Stimulated activated memory B cell treated with anti-CD40 and anti-IgM and Interleukin-4, amounts not matched to agents 10 μg/mL and 1 μg/mL and 100 μg/mL, for 72 hours (primary cell): ENCODE measurements at regions not wholly inside any gene's neighbourhood (a gene's known extent, or its start where the extent isn't known, plus 50 kb on each side); places are given as distances from the start of the nearest gene placed in this dataset.

Experiments
- ATAC-seq: fragments of 150-1000 bp; cut with Tn5 transposase; 2 replicates; pipeline ENCODE4 v1.10.0; 2021
- H3K27ac Mint-ChIP-seq: one replicate; pipeline ENCODE4 v1.8.0; 2022; ENCODE audit warnings: mild to moderate bottlenecking, mixed read lengths
- H3K27me3 Mint-ChIP-seq: one replicate; pipeline ENCODE4 v1.8.0; 2022; ENCODE audit warnings: mixed read lengths
- H3K36me3 Mint-ChIP-seq: one replicate; pipeline ENCODE4 v1.8.0; 2022; ENCODE audit warnings: mixed read lengths
- H3K4me1 Mint-ChIP-seq: one replicate; pipeline ENCODE4 v1.8.0; 2022; ENCODE audit warnings: mixed read lengths
- H3K4me3 Mint-ChIP-seq: one replicate; pipeline ENCODE4 v1.8.0; 2022; ENCODE audit warnings: mild to moderate bottlenecking, moderate library complexity, mixed read lengths
- H3K9me3 Mint-ChIP-seq: one replicate; pipeline ENCODE4 v1.8.0; 2022; ENCODE audit warnings: mixed read lengths

- Mint-ChIP-seq H3K27me3 (no peaks in the 10 kb centered on the region), H3K9me3 (peaks cover 6% of the 10 kb centered on the region), H3K36me3 (no peaks in the 10 kb centered on the region), H3K27ac (no peak overlapping the region), H3K4me3 (no peak overlapping the region), H3K4me1 (no peaks in the 10 kb centered on the region)
- ATAC-seq = no peak
These were observed 400.0 kb downstream of the ZIC1 start for GRCh38 chr3:147809206-147809605.

DNA sequence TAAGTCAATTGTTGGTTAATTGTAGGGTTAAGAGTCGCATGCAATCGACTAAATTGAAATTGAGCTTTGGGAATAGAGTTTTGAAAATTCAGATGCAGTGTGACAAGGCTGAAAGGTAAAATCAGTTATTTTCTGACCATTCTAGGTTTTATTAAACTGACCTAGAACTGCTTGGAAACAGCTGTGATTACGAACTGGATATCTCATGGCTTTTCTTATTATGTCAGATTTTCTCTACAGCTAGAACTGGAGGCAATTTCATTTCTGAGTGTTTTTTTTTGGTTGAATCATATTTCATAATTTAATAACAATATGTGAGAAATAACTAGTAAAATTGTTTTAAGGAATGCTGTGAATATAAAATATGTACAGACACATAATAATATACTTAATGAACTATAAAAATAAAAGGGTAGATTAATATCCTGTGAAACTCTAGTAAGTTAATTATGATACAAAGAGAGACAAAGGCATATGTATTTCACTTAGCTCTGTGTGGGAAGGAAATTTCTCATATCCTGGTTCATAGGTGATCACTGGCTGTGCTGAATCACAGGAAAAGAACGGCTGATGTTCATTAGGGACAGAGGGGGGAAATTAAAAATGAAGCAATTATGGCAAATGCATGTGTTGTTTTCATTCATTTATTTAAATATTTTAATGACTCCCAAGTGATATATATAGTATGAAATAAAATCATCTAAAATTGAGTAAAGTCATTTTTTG is 403.2 kb downstream of the ZIC1 start:
- Mint-ChIP-seq H3K36me3 (no peaks in the 10 kb centered on the region), H3K27me3 (no peaks in the 10 kb centered on the region), H3K27ac (no peak overlapping the region), H3K9me3 (peaks cover 8% of the 10 kb centered on the region), H3K4me1 (no peaks in the 10 kb centered on the region), H3K4me3 (no peak overlapping the region)
- no peak for ATAC-seq

- Mint-ChIP-seq H3K27ac (no peak overlapping the region), H3K4me3 (no peak overlapping the region), H3K4me1 (no peaks in the 10 kb centered on the region), H3K36me3 (no peaks in the 10 kb centered on the region), H3K27me3 (no peaks in the 10 kb centered on the region), H3K9me3 (peaks cover 8% of the 10 kb centered on the region)
- no peak for ATAC-seq
These were observed 404.1 kb downstream of the ZIC1 start for GRCh38 chr3:147813256-147813655.

GRCh38 chr3:147816752-147817151 is 407.6 kb downstream of the ZIC1 start:
- ATAC-seq = no peak
- Mint-ChIP-seq H3K9me3 (peaks cover 2% of the 10 kb centered on the region), H3K4me3 (no peak overlapping the region), H3K27ac (no peak overlapping the region), H3K4me1 (no peaks in the 10 kb centered on the region), H3K36me3 (no peaks in the 10 kb centered on the region), H3K27me3 (no peaks in the 10 kb centered on the region)

- no peaks in the 10 kb centered on the region for H3K4me1 Mint-ChIP-seq
- no peaks in the 10 kb centered on the region for H3K27me3 Mint-ChIP-seq
- H3K4me3 Mint-ChIP-seq = no peak overlapping the region
- peaks cover 3% of the 10 kb centered on the region for H3K9me3 Mint-ChIP-seq
- H3K27ac Mint-ChIP-seq = no peak overlapping the region
- ATAC-seq = no peak
- no peaks in the 10 kb centered on the region for H3K36me3 Mint-ChIP-seq
These were observed 423.4 kb downstream of the ZIC1 start for GRCh38 chr3:147832611-147833010.

DNA sequence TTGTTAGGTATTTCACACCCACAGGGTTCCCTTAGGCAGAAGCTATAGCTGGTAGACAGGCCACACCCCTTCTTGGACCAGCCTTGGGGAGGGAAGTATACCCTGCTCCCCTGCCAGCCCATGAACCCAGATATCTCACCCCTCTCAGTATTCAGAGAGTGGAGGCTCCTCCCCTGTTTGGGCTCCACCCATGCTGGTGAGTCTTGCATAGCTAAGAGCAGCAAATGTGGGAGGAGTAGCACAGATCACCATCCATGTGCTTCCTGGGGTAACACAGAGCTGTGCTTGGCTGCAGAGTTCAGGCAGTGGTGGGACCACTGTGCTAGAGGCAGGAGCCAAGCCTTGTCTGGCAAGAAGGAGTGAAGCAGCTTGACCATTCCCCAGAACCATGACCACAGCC is 427.2 kb downstream of the ZIC1 start:
- H3K4me3 Mint-ChIP-seq = no peak overlapping the region
- no peaks in the 10 kb centered on the region for H3K4me1 Mint-ChIP-seq
- peaks cover 5% of the 10 kb centered on the region for H3K9me3 Mint-ChIP-seq
- no peaks in the 10 kb centered on the region for H3K27me3 Mint-ChIP-seq
- H3K27ac Mint-ChIP-seq = no peak overlapping the region
- peak; percentile 34 for ATAC-seq
- no peaks in the 10 kb centered on the region for H3K36me3 Mint-ChIP-seq

DNA sequence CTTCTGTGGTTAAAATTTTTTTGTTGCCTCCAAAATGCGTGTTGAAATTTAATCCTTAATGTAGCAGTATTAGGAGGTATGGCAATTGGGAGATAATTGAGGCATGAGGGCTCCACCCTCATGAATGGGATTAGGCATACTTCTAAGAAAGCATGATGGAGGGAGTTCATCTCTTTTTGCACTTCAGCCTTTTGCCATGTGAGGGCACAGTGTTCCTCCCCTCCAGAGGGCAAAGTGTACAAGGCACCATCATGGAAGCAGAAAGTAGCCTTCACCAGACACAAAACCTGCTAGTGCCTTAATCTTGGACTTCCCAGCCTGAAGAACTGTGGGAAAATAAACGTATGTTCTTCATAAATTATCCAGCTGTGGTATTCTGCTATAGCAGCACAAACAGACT is 429.5 kb downstream of the ZIC1 start:
- no peaks in the 10 kb centered on the region for H3K27me3 Mint-ChIP-seq
- no peaks in the 10 kb centered on the region for H3K36me3 Mint-ChIP-seq
- H3K4me1 Mint-ChIP-seq = no peaks in the 10 kb centered on the region
- no peak overlapping the region for H3K4me3 Mint-ChIP-seq
- peaks cover 2% of the 10 kb centered on the region for H3K9me3 Mint-ChIP-seq
- H3K27ac Mint-ChIP-seq = no peak overlapping the region
- ATAC-seq = no peak

DNA sequence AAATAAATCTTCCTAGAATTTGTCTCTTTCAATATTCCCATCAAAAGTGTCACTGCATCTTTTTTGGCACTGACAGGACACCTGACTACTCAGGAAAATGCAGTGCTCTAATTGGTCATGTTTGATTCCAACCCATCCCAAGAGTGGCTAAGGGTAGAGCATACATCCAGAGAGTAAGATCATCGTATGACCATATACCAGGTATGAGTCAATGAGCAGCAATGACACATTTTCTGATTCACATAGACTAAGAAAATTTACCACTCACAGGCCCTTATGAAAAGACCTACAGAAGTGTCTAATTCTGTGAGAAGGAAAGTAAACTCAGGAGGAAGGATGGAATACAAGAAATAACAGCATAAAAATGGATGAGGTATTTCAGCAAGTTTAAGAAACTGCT is 434.2 kb downstream of the ZIC1 start:
- no peak overlapping the region for H3K4me3 Mint-ChIP-seq
- H3K27me3 Mint-ChIP-seq = no peaks in the 10 kb centered on the region
- H3K27ac Mint-ChIP-seq = no peak overlapping the region
- no peak for ATAC-seq
- no peaks in the 10 kb centered on the region for H3K4me1 Mint-ChIP-seq
- H3K9me3 Mint-ChIP-seq = peaks cover 2% of the 10 kb centered on the region
- H3K36me3 Mint-ChIP-seq = no peaks in the 10 kb centered on the region

DNA sequence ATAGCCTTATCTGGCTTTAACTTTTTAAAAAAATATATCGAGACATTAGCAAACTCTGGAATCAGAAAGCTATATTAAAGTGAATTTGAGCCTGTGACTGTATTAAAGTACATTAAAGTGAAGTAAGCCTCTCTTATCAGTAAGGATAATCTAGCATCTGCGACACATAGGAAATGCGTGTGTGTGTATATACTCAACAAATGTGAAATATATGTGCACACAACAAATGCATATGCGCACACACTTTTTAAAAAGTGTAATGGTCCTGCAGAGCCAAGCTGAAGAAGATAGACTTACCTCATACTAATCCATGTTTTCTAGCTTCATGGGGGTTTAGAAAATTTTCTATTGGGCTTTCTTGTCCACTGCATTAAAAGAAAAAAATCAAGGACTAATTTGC is 437.1 kb downstream of the ZIC1 start:
- Mint-ChIP-seq H3K36me3 (no peaks in the 10 kb centered on the region), H3K27me3 (no peaks in the 10 kb centered on the region), H3K4me3 (no peak overlapping the region), H3K27ac (no peak overlapping the region), H3K4me1 (no peaks in the 10 kb centered on the region), H3K9me3 (no peaks in the 10 kb centered on the region)
- ATAC-seq = no peak

GRCh38 chr3:147846854-147847478 is 437.8 kb downstream of the ZIC1 start:
- ATAC-seq = no peak
- Mint-ChIP-seq H3K36me3 (no peaks in the 10 kb centered on the region), H3K27ac (no peak overlapping the region), H3K27me3 (no peaks in the 10 kb centered on the region), H3K9me3 (no peaks in the 10 kb centered on the region), H3K4me1 (no peaks in the 10 kb centered on the region), H3K4me3 (no peak overlapping the region)

DNA sequence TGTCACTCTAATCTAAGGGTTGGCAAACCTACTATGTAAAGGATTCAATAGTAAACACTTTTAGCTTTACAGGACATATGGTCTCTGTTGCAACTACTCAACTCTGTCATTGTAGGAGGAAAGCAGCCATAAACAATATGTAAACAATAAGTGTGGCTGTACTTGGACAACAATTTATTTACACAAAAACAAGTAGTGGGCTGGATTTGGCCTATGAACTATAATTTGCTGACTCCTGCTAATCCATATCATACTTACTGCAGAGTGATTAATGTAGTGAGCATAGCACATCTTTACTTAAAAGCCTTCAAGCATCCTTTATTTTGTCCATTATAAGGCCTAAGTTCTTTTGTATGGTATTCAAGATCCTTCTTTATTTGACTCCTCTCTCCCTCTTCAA is 441.9 kb downstream of the ZIC1 start:
- ATAC-seq = no peak
- Mint-ChIP-seq H3K4me3 (no peak overlapping the region), H3K4me1 (no peaks in the 10 kb centered on the region), H3K27me3 (no peaks in the 10 kb centered on the region), H3K9me3 (no peaks in the 10 kb centered on the region), H3K27ac (no peak overlapping the region), H3K36me3 (no peaks in the 10 kb centered on the region)

- H3K4me3 Mint-ChIP-seq = no peak overlapping the region
- H3K4me1 Mint-ChIP-seq = no peaks in the 10 kb centered on the region
- no peaks in the 10 kb centered on the region for H3K27me3 Mint-ChIP-seq
- no peak overlapping the region for H3K27ac Mint-ChIP-seq
- H3K9me3 Mint-ChIP-seq = peaks cover 2% of the 10 kb centered on the region
- H3K36me3 Mint-ChIP-seq = no peaks in the 10 kb centered on the region
- no peak for ATAC-seq
These were observed 445.4 kb downstream of the ZIC1 start for GRCh38 chr3:147854542-147854941.

GRCh38 chr3:147864754-147865354 is 455.7 kb downstream of the ZIC1 start:
- H3K27me3 Mint-ChIP-seq = no peaks in the 10 kb centered on the region
- H3K36me3 Mint-ChIP-seq = no peaks in the 10 kb centered on the region
- H3K27ac Mint-ChIP-seq = no peak overlapping the region
- no peak overlapping the region for H3K4me3 Mint-ChIP-seq
- ATAC-seq = no peak
- peaks cover 10% of the 10 kb centered on the region for H3K9me3 Mint-ChIP-seq
- H3K4me1 Mint-ChIP-seq = no peaks in the 10 kb centered on the region

- Mint-ChIP-seq H3K9me3 (peaks cover 10% of the 10 kb centered on the region), H3K27me3 (no peaks in the 10 kb centered on the region), H3K27ac (no peak overlapping the region), H3K4me1 (no peaks in the 10 kb centered on the region), H3K4me3 (no peak overlapping the region), H3K36me3 (no peaks in the 10 kb centered on the region)
- ATAC-seq = no peak
These were observed 457.4 kb downstream of the ZIC1 start for GRCh38 chr3:147866561-147866960.

DNA sequence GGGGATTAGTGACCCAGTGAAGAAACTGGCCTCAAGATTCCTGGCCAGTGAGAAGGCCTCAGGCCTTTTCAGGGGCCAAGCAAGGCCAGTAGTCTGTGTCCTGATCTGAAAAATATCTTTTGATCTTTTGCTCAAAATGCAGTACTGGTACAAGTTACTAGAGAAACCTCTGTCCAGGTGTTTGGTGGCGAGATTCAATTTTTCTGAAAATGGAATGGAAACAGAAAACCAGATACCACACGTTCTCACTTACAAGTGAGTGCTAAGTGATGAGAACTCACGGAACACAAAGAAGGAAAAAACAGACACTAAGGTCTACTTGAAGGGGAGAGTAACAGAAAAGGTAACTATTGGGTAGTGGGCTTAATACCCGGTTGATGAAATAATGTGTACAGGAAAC is 463.4 kb downstream of the ZIC1 start:
- no peaks in the 10 kb centered on the region for H3K27me3 Mint-ChIP-seq
- no peak for ATAC-seq
- no peak overlapping the region for H3K27ac Mint-ChIP-seq
- no peaks in the 10 kb centered on the region for H3K9me3 Mint-ChIP-seq
- H3K4me1 Mint-ChIP-seq = no peaks in the 10 kb centered on the region
- no peak overlapping the region for H3K4me3 Mint-ChIP-seq
- H3K36me3 Mint-ChIP-seq = no peaks in the 10 kb centered on the region

DNA sequence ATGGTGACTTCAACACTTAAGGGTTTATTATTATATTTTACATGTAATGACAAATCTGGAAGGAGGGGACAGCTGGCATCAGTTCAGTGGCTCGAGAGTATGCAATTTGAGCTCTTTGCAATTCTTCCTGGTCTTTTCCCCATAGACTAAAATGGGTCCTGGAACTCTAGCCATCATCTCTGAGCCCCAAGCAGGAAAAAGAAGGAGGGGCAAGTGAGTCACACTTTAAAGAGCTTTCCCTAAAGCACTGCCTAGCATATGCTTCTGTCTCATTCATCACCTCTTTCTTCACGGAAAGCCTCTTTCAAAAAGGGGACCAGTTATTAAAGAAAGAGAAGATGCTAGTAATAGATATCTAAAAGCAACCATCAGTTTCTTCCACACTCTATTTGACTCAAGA is 466.3 kb downstream of the ZIC1 start:
- H3K9me3 Mint-ChIP-seq = no peaks in the 10 kb centered on the region
- no peaks in the 10 kb centered on the region for H3K4me1 Mint-ChIP-seq
- no peaks in the 10 kb centered on the region for H3K27me3 Mint-ChIP-seq
- no peak for ATAC-seq
- H3K27ac Mint-ChIP-seq = no peak overlapping the region
- H3K4me3 Mint-ChIP-seq = no peak overlapping the region
- H3K36me3 Mint-ChIP-seq = no peaks in the 10 kb centered on the region
